Astrocyte of the cerebellum (primary cell): ENCODE measurements at regions not wholly inside any gene's neighbourhood (a gene's known extent, or its start where the extent isn't known, plus 50 kb on each side); places are given as distances from the start of the nearest gene placed in this dataset.
A peak's percentile ranks its signal among the peaks of the same experiment; 100 is the strongest.
"Not testable (repeated sequence)": the region's sequence is repeated elsewhere in the genome, so short reads cannot be mapped to it uniquely, and the experiment has no call there.

ENCODE experiments used
- DNase-seq: peaks from one replicate; pipeline ENCODE4 v3.0.0-alpha.2; 2011; ENCODE audit warnings: low read depth
- H3K4me3 ChIP-seq: 2 replicates; pipeline ENCODE4 v1.5.1; 2011; ENCODE audit warnings: mild to moderate bottlenecking, low read depth, low read length, moderate library complexity
- CTCF ChIP-seq: IDR thresholded peaks from 2 replicates; pipeline ENCODE4 v1.5.1; 2012; ENCODE audit warnings: low read length, low read depth, moderate library complexity, mild to moderate bottlenecking; ENCODE audit errors: missing control alignments
- in situ Hi-C: cut with HindIII; loops from 2 replicates; pipeline ENCODE4 v1.10.0; 2017; ENCODE audit warnings: low sequenced_read_pairs

- DNase-seq = no peak
- no peak overlapping the region for H3K4me3 ChIP-seq
- no peak for TF ChIP-seq CTCF
- in situ Hi-C loops = no loop called here
These were observed 315.5 kb upstream of the DEPDC1 start for GRCh38 chr1:68812333-68812732.

- no peak for TF ChIP-seq CTCF
- in situ Hi-C loops = no loop called here
- H3K4me3 ChIP-seq = no peak overlapping the region
- DNase-seq = no peak
These were observed 317.2 kb upstream of the DEPDC1 start for GRCh38 chr1:68814067-68814466.

- no peak for DNase-seq
- no peak overlapping the region for H3K4me3 ChIP-seq
- in situ Hi-C loops = no loop called here
- no peak for TF ChIP-seq CTCF
These were observed 318.8 kb upstream of the DEPDC1 start for GRCh38 chr1:68815632-68816031.

- H3K4me3 ChIP-seq, in situ Hi-C loops, DNase-seq: not testable (repeated sequence)
These were observed 320.8 kb upstream of the DEPDC1 start for GRCh38 chr1:68817505-68818210.

- in situ Hi-C loops = no loop called here
These were observed 322.4 kb upstream of the DEPDC1 start for GRCh38 chr1:68819190-68819829.

GRCh38 chr1:68820151-68820550, 323.3 kb upstream of the DEPDC1 start:
- in situ Hi-C loops = no loop called here
- no peak for DNase-seq
- no peak for TF ChIP-seq CTCF
- no peak overlapping the region for H3K4me3 ChIP-seq

More at GRCh38 chr1:68819190-68819829, 322.4 kb upstream of the DEPDC1 start:
- peak; percentile 72 for TF ChIP-seq CTCF
- no peak overlapping the region for H3K4me3 ChIP-seq
- DNase-seq = no peak

- TF ChIP-seq CTCF = no peak
- no peak overlapping the region for H3K4me3 ChIP-seq
- DNase-seq = no peak
- in situ Hi-C loops = no loop called here
These were observed 330.0 kb upstream of the DEPDC1 start for GRCh38 chr1:68826836-68827235.
